ENCODE measurements at regions not wholly inside any gene's neighbourhood (a gene's known extent, or its start where the extent isn't known, plus 50 kb on each side); places are given as distances from the start of the nearest gene placed in this dataset.
"Not testable (repeated sequence)": the region's sequence is repeated elsewhere in the genome, so short reads cannot be mapped to it uniquely, and the experiment has no call there.

- TF ChIP-seq EP300, CTCF (IDR thresholded peaks at IDR 0.05): not testable (repeated sequence)
Observed at GRCh38 chr9:767061-767561, 74.4 kb upstream of the DMRT1 start.
